ENCODE measurements at regions not wholly inside any gene's neighbourhood (a gene's known extent, or its start where the extent isn't known, plus 50 kb on each side); places are given as distances from the start of the nearest gene placed in this dataset.

GRCh38 chr9:16182784-16183183 lies 629.9 kb downstream of the CCDC171 start:
- Histone ChIP-seq H4K20me1 (ENCODE audit: control insufficient read depth, extremely low read depth, insufficient read depth, low read length) (no peaks in the 10 kb centered on the region), H2AFZ (ENCODE audit: control insufficient read depth, low read length) (no peak overlapping the region), H3K36me3 (ENCODE audit: control insufficient read depth in 2 of 2, extremely low read depth in 1 of 2, insufficient read depth in 2 of 2, low read length in 2 of 2) (no peaks in the 10 kb centered on the region), H3K9ac (ENCODE audit: control insufficient read depth, extremely low read depth, insufficient read depth, low read length) (no peak overlapping the region), H3K27ac (ENCODE audit: control insufficient read depth, insufficient read depth, low read length) (no peak overlapping the region), H3K79me2 (ENCODE audit: control insufficient read depth, insufficient read depth, low read length) (no peaks in the 10 kb centered on the region), H3K27me3 (ENCODE audit: control insufficient read depth, extremely low read depth, insufficient read depth, low read length) (no peaks in the 10 kb centered on the region), H3K9me1 (ENCODE audit: control insufficient read depth, extremely low read depth, insufficient read depth, low read length) (no peaks in the 10 kb centered on the region), H3K4me3 (ENCODE audit: control insufficient read depth in 2 of 3, extremely low read depth in 1 of 3, insufficient read depth in 2 of 3, low read depth in 1 of 3, low read length in 3 of 3) (no peak overlapping the region), H3K4me2 (ENCODE audit: control insufficient read depth, extremely low read depth, insufficient read depth, low read depth, low read length) (no peak overlapping the region), H3K4me1 (ENCODE audit: control insufficient read depth, extremely low read depth, insufficient read depth, low read length) (no peaks in the 10 kb centered on the region), H3K9me3 (ENCODE audit: control insufficient read depth, low read depth, low read length) (no peaks in the 10 kb centered on the region)
- DNase-seq (ENCODE audit: low read depth, low spot score) (no peak), FAIRE-seq (no peak)
- TF ChIP-seq EZH2 (IDR thresholded peaks at IDR 0.05; ENCODE audit: low read length) (no peak), CTCF (optimal IDR thresholded peaks at IDR 0.05 in 1 of 3, IDR thresholded peaks at IDR 0.05 in 1 of 3, conservative IDR thresholded peaks at IDR 0.05 in 1 of 3; ENCODE audit: extremely low read depth in 1 of 3, insufficient read depth in 2 of 3, low read length in 3 of 3) (no peak)
- dilution Hi-C loops (cut with MboI; ENCODE audit: extremely low pct_ligation_motif_present, low sequenced_read_pairs) = no loop called here

- dilution Hi-C loops (cut with MboI; ENCODE audit: extremely low pct_ligation_motif_present, low sequenced_read_pairs) = no loop called here
- H3K4me2 ChIP-seq (ENCODE audit: control insufficient read depth, extremely low read depth, insufficient read depth, low read depth, low read length) = no peak overlapping the region
Measured at GRCh38 chr9:16184964-16185646, 632.3 kb downstream of the CCDC171 start.

More at GRCh38 chr9:16184964-16185646, 632.3 kb downstream of the CCDC171 start:
- Histone ChIP-seq H3K4me1 (ENCODE audit: control insufficient read depth, extremely low read depth, insufficient read depth, low read length) (no peaks in the 10 kb centered on the region), H3K27me3 (ENCODE audit: control insufficient read depth, extremely low read depth, insufficient read depth, low read length) (no peaks in the 10 kb centered on the region), H3K36me3 (ENCODE audit: control insufficient read depth in 2 of 2, extremely low read depth in 1 of 2, insufficient read depth in 2 of 2, low read length in 2 of 2) (no peaks in the 10 kb centered on the region), H3K79me2 (ENCODE audit: control insufficient read depth, insufficient read depth, low read length) (no peaks in the 10 kb centered on the region), H3K9me3 (ENCODE audit: control insufficient read depth, low read depth, low read length) (no peaks in the 10 kb centered on the region), H3K4me3 (ENCODE audit: control insufficient read depth in 2 of 3, extremely low read depth in 1 of 3, insufficient read depth in 2 of 3, low read depth in 1 of 3, low read length in 3 of 3) (no peak overlapping the region), H2AFZ (ENCODE audit: control insufficient read depth, low read length) (no peak overlapping the region), H3K9ac (ENCODE audit: control insufficient read depth, extremely low read depth, insufficient read depth, low read length) (no peak overlapping the region), H3K9me1 (ENCODE audit: control insufficient read depth, extremely low read depth, insufficient read depth, low read length) (no peaks in the 10 kb centered on the region), H4K20me1 (ENCODE audit: control insufficient read depth, extremely low read depth, insufficient read depth, low read length) (no peaks in the 10 kb centered on the region), H3K27ac (ENCODE audit: control insufficient read depth, insufficient read depth, low read length) (no peak overlapping the region)
- TF ChIP-seq CTCF (optimal IDR thresholded peaks at IDR 0.05 in 1 of 3, IDR thresholded peaks at IDR 0.05 in 1 of 3, conservative IDR thresholded peaks at IDR 0.05 in 1 of 3; ENCODE audit: extremely low read depth in 1 of 3, insufficient read depth in 2 of 3, low read length in 3 of 3) (no peak), EZH2 (IDR thresholded peaks at IDR 0.05; ENCODE audit: low read length) (no peak)
- no peak for FAIRE-seq
- DNase-seq (ENCODE audit: low read depth, low spot score) = no peak
